ENCODE measurements at regions not wholly inside any gene's neighbourhood (a gene's known extent, or its start where the extent isn't known, plus 50 kb on each side); places are given as distances from the start of the nearest gene placed in this dataset.

DNA sequence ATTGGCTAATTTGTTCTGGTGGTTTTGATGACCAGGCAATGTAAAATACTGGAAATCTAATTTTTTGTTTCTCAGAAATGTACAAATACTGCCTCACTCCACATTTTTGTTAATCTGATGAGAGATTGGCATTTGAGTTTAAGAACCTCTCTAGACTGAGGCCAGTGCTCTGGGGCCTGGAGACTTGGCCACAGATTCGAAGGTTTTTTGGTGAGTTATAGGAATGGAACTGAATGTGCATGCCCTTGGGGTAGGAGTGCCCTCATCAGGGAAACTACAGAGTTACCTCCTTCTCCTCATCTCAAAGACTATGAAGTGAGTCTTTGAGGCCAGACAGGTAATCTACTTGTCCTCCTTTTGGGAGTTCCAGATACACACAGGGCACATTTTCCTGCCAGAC, 347.9 kb downstream of the LTN1 start:
- DNase-seq, result no peak
- no peak overlapping the region for H3K27ac Mint-ChIP-seq (ENCODE audit: unreplicated experiment)
- CTCF ChIA-PET, result no interaction called here
- no peak overlapping the region for H3K4me3 Mint-ChIP-seq (ENCODE audit: low read depth, unreplicated experiment)
- no peak for TF ChIP-seq CTCF (IDR thresholded peaks at IDR 0.05; ENCODE audit: unreplicated experiment)
- intact Hi-C loops (cut with micrococcal nuclease; ENCODE audit: unreplicated experiment), result no loop called here
- H3K36me3 Mint-ChIP-seq (ENCODE audit: insufficient read depth, unreplicated experiment), result no peaks in the 10 kb centered on the region
- H3K4me1 Mint-ChIP-seq (ENCODE audit: low read depth, unreplicated experiment), result no peaks in the 10 kb centered on the region
- H3K27me3 Mint-ChIP-seq (ENCODE audit: unreplicated experiment), result no peaks in the 10 kb centered on the region
- H3K9me3 Mint-ChIP-seq (ENCODE audit: low read depth, unreplicated experiment), result peaks cover 4% of the 10 kb centered on the region
- BruUV-seq (replicated peaks), result no TSS peak

DNA sequence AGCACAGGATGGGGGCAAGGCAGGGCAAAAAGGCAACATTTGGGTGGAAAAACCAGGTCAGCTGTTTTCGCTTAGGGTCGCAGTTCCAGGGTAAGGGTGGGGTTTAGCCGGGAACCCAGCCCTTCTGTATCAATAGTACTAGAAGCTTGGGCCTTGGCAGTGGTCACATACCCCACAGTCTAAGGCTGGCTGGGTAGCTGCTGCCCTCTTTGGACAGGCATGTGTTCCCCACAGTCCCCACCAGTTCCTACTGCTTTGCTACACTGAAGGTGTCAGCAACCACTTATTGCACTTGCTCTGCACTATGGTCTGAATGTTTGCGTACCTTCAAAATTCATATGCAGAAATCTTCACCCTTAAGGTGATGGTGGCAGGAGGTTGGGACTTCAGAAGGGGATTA, 349.8 kb downstream of the LTN1 start:
- no peak overlapping the region for H3K27ac Mint-ChIP-seq (ENCODE audit: unreplicated experiment)

GRCh38 chr21:28641731-28642130, 350.9 kb downstream of the LTN1 start:
- CTCF ChIA-PET, result no interaction called here
- peaks cover 6% of the 10 kb centered on the region for H3K9me3 Mint-ChIP-seq (ENCODE audit: low read depth, unreplicated experiment)
- no peak for DNase-seq
- no peaks in the 10 kb centered on the region for H3K27me3 Mint-ChIP-seq (ENCODE audit: unreplicated experiment)
- no peak overlapping the region for H3K27ac Mint-ChIP-seq (ENCODE audit: unreplicated experiment)
- H3K36me3 Mint-ChIP-seq (ENCODE audit: insufficient read depth, unreplicated experiment), result no peaks in the 10 kb centered on the region
- no peak overlapping the region for H3K4me3 Mint-ChIP-seq (ENCODE audit: low read depth, unreplicated experiment)
- intact Hi-C loops (cut with micrococcal nuclease; ENCODE audit: unreplicated experiment), result no loop called here
- H3K4me1 Mint-ChIP-seq (ENCODE audit: low read depth, unreplicated experiment), result peaks cover 19% of the 10 kb centered on the region
- no peak for TF ChIP-seq CTCF (IDR thresholded peaks at IDR 0.05; ENCODE audit: unreplicated experiment)
- no TSS peak for BruUV-seq (replicated peaks)

More for the DNA sequence above, 349.8 kb downstream of the LTN1 start:
- H3K36me3 Mint-ChIP-seq (ENCODE audit: insufficient read depth, unreplicated experiment), result no peaks in the 10 kb centered on the region
- no peaks in the 10 kb centered on the region for H3K27me3 Mint-ChIP-seq (ENCODE audit: unreplicated experiment)
- TF ChIP-seq CTCF (IDR thresholded peaks at IDR 0.05; ENCODE audit: unreplicated experiment), result no peak
- intact Hi-C loops (cut with micrococcal nuclease; ENCODE audit: unreplicated experiment), result no loop called here
- no peak overlapping the region for H3K4me3 Mint-ChIP-seq (ENCODE audit: low read depth, unreplicated experiment)
- DNase-seq, result no peak
- CTCF ChIA-PET, result no interaction called here
- peaks cover 6% of the 10 kb centered on the region for H3K9me3 Mint-ChIP-seq (ENCODE audit: low read depth, unreplicated experiment)
- peaks cover 7% of the 10 kb centered on the region for H3K4me1 Mint-ChIP-seq (ENCODE audit: low read depth, unreplicated experiment)
- no TSS peak for BruUV-seq (replicated peaks)

GRCh38 chr21:28640326-28640725, 352.4 kb downstream of the LTN1 start:
- Mint-ChIP-seq H3K4me3 (ENCODE audit: low read depth, unreplicated experiment) (no peak overlapping the region), H3K36me3 (ENCODE audit: insufficient read depth, unreplicated experiment) (no peaks in the 10 kb centered on the region), H3K9me3 (ENCODE audit: low read depth, unreplicated experiment) (peaks cover 6% of the 10 kb centered on the region), H3K27ac (ENCODE audit: unreplicated experiment) (no peak overlapping the region), H3K27me3 (ENCODE audit: unreplicated experiment) (no peaks in the 10 kb centered on the region), H3K4me1 (ENCODE audit: low read depth, unreplicated experiment) (peaks cover 27% of the 10 kb centered on the region)
- CTCF ChIA-PET, result interaction anchor here (0.6 kb wide), 1 partner anchor 11 kb away, joined by 4 read pairs; no protein-coding TSS in a partner anchor
- DNase-seq, result no peak
- TF ChIP-seq CTCF (IDR thresholded peaks at IDR 0.05; ENCODE audit: unreplicated experiment), result no peak
- intact Hi-C loops (cut with micrococcal nuclease; ENCODE audit: unreplicated experiment), result no loop called here
- no TSS peak for BruUV-seq (replicated peaks)
